Right atrium auricular region (tissue), 2 donors: ENCODE measurements at regions not wholly inside any gene's neighbourhood (a gene's known extent, or its start where the extent isn't known, plus 50 kb on each side); places are given as distances from the start of the nearest gene placed in this dataset.

Source experiments
- DNase-seq: peaks from one replicate; pipeline ENCODE4 v3.0.0-alpha.2; 2019; ENCODE audit warnings: low spot score
- H3K27ac ChIP-seq, 2 donors: fragments of 200-600 bp; sonication (generic); 1 replicate in 1 of 2; 2 replicates in 1 of 2; pipeline ENCODE4 v1.5.1; 2016 to 2019
- H3K27me3 ChIP-seq, 2 donors: fragments of 200-600 bp; sonication (generic); one replicate each; pipeline versions ENCODE4 v1.5.1 to v1.6.0; 2017 to 2019
- H3K36me3 ChIP-seq: fragments of 200-600 bp; sonication (generic); one replicate; pipeline ENCODE4 v1.5.1; 2016
- H3K4me1 ChIP-seq, 2 donors: fragments of 200-600 bp; sonication (generic); one replicate each; pipeline versions ENCODE4 v1.5.1 to v1.6.0; 2017 to 2019
- H3K4me3 ChIP-seq, 2 donors: fragments of 200-600 bp; sonication (generic); 1 replicate in 1 of 2; 2 replicates in 1 of 2; pipeline ENCODE4 v1.5.1; 2017 to 2019; ENCODE audit warnings: mild to moderate bottlenecking in 1 of 2, moderate library complexity in 1 of 2
- H3K9me3 ChIP-seq, 2 donors: fragments of 200-600 bp; sonication (generic); one replicate each; pipeline ENCODE4 v1.5.1; 2019
- TF ChIP-seq, protein P1 (sequence below), 2 donors: fragments of 200-600 bp; sonication (generic); IDR thresholded peaks; one replicate each; pipeline ENCODE4 v1.5.1; 2019; ENCODE audit warnings: antibody characterized with exemption in 2 of 2

DNA sequence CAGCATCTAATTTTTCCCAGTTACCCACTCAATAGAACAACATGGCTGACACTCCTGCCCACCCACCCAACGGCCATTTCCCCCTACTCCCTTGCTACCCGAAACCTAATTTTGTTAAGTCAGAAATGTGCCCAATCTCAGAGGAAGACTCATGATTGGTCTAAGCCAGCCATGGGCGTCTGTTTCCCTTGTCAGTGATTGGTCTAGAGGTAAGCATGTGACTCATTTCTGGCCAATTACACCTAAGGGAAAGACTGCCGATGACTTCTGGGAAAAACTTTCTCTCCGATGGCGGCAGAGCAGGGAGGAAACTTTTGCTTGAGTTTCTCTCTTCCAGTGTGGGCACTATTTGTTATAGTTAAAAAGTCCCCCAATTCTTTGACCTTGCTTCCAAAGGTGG, 72.9 kb downstream of the RPLP1 start:
- H3K9me3 ChIP-seq = no peaks in the 10 kb centered on the region
- no peaks in the 10 kb centered on the region for H3K27me3 ChIP-seq
- no peak overlapping the region for H3K27ac ChIP-seq
- no peaks in the 10 kb centered on the region for H3K4me1 ChIP-seq
- DNase-seq = no peak
- H3K4me3 ChIP-seq = no peak overlapping the region
- TF ChIP-seq, protein P1, sequence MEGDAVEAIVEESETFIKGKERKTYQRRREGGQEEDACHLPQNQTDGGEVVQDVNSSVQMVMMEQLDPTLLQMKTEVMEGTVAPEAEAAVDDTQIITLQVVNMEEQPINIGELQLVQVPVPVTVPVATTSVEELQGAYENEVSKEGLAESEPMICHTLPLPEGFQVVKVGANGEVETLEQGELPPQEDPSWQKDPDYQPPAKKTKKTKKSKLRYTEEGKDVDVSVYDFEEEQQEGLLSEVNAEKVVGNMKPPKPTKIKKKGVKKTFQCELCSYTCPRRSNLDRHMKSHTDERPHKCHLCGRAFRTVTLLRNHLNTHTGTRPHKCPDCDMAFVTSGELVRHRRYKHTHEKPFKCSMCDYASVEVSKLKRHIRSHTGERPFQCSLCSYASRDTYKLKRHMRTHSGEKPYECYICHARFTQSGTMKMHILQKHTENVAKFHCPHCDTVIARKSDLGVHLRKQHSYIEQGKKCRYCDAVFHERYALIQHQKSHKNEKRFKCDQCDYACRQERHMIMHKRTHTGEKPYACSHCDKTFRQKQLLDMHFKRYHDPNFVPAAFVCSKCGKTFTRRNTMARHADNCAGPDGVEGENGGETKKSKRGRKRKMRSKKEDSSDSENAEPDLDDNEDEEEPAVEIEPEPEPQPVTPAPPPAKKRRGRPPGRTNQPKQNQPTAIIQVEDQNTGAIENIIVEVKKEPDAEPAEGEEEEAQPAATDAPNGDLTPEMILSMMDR (IDR thresholded peaks at IDR 0.05) = no peak
- no peaks in the 10 kb centered on the region for H3K36me3 ChIP-seq

DNA sequence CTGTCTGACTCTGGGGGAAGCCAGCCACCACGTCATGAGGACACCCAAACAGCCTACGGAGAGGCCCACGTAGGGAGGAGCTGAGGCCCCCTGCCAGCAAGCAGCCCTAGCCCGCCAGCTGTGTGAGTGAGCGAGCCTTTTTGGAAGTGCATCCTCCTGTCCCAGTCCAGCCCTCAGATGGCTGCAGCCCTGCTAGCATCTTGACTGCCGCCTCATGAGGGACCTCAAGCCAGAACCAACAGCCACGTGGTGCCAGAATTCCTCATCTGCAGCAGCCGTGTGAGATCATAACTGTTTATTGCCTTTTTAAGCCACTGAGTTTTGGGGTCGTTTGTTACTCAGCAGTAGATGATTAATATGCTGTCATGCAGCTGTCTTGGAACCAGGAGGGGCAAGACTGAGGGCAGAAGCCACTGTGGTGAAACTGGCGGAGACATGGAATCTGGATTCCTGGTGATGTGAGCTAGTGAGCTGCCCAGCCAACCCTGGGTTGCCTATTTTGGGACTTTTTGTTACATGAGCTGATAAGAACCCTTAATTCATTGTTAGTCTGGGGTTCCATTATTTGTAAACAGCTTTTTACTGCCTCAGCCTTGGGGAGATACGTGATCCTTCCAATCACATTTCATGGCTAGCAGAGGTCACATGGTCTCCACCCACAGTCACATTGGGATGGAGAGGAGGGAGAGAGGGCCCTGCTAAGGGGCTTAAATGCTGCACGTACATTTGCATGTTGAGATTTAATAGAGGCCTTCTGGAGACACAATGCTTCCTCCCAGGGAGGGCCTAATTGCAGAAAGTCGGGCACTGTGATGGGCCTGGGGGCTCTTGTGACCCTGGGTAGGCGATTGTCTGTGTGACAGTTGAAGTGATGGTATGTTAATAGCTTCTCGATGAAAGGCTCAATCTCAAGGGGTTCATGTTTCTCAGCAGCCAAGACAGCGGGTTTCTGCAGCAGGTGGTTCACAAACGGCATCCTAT, 73.8 kb downstream of the RPLP1 start:
- TF ChIP-seq, protein P1 (IDR thresholded peaks at IDR 0.05) = no peak
- Histone ChIP-seq H3K4me3 (no peak overlapping the region), H3K36me3 (no peaks in the 10 kb centered on the region), H3K27me3 (no peaks in the 10 kb centered on the region), H3K9me3 (no peaks in the 10 kb centered on the region), H3K27ac (no peak overlapping the region), H3K4me1 (no peaks in the 10 kb centered on the region)
- no peak for DNase-seq

DNA sequence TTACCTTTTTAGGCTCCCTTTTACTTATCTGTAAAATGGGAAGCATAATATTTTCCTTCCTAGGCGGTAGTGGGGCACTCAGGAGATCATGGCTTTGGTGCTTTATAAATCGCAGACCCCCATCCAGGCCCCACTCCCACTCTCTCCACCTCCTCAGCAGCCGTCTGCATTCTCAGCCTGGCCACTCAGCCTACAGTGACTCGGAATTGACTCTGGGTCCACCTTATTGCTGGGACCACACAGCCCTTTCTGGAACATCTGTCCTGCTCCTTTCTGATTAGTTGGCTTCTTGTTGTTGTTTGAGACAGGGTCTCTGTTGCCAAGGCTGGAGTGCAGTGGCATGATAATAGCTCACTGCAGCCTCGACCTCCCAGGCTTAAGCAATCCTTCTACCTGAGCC, 76.5 kb downstream of the RPLP1 start:
- Histone ChIP-seq H3K4me1 (no peaks in the 10 kb centered on the region), H3K9me3 (no peaks in the 10 kb centered on the region), H3K27ac (no peak overlapping the region), H3K4me3 (no peak overlapping the region), H3K27me3 (no peaks in the 10 kb centered on the region), H3K36me3 (no peaks in the 10 kb centered on the region)
- TF ChIP-seq, protein P1 (IDR thresholded peaks at IDR 0.05) = no peak
- DNase-seq = no peak

DNA sequence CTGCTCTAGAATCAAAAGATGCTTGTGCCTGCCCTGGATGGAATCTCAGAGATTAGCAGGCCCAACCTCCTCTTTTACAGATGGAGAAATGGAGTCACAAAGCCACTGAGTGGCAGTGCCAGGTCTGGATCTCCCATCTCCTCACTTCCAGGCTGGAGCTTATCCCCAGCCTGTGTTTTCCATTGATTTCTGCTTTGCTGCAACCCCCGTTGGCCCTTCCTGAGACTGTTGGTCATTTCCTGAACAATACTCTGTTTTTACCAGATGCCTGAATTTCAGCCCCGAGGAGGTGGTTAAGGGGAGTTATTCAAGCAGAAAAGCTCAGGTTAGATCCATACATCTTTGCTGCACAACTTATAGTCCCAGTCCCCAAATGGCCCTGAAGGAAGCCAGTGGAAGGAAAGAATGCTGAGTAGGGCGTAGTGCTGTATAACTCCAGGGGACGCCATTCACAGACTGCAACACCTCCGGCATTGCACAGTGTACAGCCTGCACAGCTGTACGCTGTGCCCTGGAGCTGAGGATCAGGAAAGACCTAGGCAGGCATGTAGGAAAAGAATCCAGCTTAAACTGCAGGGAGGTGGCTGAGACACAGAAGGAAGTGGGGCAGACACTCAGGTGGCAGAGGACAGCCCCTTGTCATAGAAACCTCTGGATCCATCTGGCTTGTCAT, 77.5 kb downstream of the RPLP1 start:
- H3K9me3 ChIP-seq = no peaks in the 10 kb centered on the region
- H3K36me3 ChIP-seq = no peaks in the 10 kb centered on the region
- H3K4me1 ChIP-seq = no peaks in the 10 kb centered on the region
- DNase-seq = no peak
- H3K4me3 ChIP-seq = no peak overlapping the region
- TF ChIP-seq, protein P1 (IDR thresholded peaks at IDR 0.05) = no peak
- H3K27ac ChIP-seq = no peak overlapping the region
- no peaks in the 10 kb centered on the region for H3K27me3 ChIP-seq

DNA sequence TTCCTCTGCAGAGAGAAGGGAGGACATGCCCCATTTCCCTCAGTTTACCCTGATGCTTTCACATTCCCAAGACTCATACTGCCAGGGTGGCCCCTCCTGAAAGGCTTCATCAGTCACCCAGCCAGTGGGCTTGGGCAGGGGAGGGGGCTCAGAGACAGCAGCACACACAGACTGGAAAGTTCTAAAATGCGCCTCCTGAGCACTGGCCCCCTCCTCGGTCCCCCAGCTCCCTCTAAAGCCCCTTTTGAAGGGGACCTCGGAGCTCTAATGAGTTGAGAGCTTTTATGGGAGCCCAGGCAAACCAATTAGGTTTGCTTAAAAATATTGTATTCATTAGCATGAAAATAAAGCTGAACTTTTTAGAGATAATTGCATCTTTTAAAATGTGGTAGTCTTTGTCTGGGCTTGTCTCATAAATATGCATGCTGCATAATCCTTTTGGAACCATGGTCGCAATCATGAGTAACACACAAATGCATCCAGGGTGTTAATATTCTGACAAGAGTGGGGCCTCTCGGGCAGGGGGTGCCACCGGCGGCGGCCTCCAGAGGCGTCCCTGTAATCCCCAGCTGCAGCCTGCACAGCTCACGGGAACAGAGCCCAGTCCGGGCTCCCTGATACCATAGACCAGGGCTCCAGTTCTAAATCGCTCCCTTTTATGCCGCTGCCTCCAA, 78.5 kb downstream of the RPLP1 start:
- no peak for DNase-seq
- Histone ChIP-seq H3K4me1 (no peaks in the 10 kb centered on the region), H3K36me3 (no peaks in the 10 kb centered on the region), H3K27ac (no peak overlapping the region), H3K4me3 (no peak overlapping the region), H3K9me3 (no peaks in the 10 kb centered on the region), H3K27me3 (no peaks in the 10 kb centered on the region)
- TF ChIP-seq, protein P1 (IDR thresholded peaks at IDR 0.05) = no peak
